ENCODE measurements at regions not wholly inside any gene's neighbourhood (a gene's known extent, or its start where the extent isn't known, plus 50 kb on each side); places are given as distances from the start of the nearest gene placed in this dataset.
A peak's percentile ranks its signal among the peaks of the same experiment; 100 is the strongest.

GRCh38 chr13:60214213-60215055 lies 50.7 kb upstream of the DIAPH3 start:
- Histone ChIP-seq H3K4me3 (no peak overlapping the region), H3K27me3 (no peaks in the 10 kb centered on the region), H3K4me1 (no peaks in the 10 kb centered on the region), H3K36me3 (no peaks in the 10 kb centered on the region), H3K9me3 (no peaks in the 10 kb centered on the region), H3K27ac (no peak overlapping the region)
- TF ChIP-seq, protein P1, sequence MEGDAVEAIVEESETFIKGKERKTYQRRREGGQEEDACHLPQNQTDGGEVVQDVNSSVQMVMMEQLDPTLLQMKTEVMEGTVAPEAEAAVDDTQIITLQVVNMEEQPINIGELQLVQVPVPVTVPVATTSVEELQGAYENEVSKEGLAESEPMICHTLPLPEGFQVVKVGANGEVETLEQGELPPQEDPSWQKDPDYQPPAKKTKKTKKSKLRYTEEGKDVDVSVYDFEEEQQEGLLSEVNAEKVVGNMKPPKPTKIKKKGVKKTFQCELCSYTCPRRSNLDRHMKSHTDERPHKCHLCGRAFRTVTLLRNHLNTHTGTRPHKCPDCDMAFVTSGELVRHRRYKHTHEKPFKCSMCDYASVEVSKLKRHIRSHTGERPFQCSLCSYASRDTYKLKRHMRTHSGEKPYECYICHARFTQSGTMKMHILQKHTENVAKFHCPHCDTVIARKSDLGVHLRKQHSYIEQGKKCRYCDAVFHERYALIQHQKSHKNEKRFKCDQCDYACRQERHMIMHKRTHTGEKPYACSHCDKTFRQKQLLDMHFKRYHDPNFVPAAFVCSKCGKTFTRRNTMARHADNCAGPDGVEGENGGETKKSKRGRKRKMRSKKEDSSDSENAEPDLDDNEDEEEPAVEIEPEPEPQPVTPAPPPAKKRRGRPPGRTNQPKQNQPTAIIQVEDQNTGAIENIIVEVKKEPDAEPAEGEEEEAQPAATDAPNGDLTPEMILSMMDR (IDR thresholded peaks at IDR 0.05) = no peak
- intact Hi-C loops (cut with DNase I) = no loop called here
- no peak for ATAC-seq
- DNase-seq = no peak

- Histone ChIP-seq H3K36me3 (no peaks in the 10 kb centered on the region), H3K27ac (no peak overlapping the region), H3K9me3 (no peaks in the 10 kb centered on the region), H3K4me3 (no peak overlapping the region), H3K27me3 (no peaks in the 10 kb centered on the region), H3K4me1 (no peaks in the 10 kb centered on the region)
- DNase-seq (no peak), ATAC-seq (no peak)
- TF ChIP-seq, protein P1 (IDR thresholded peaks at IDR 0.05) = no peak
- intact Hi-C loops (cut with DNase I) = no loop called here
These were observed 56.3 kb upstream of the DIAPH3 start for GRCh38 chr13:60220072-60220471.

DNA sequence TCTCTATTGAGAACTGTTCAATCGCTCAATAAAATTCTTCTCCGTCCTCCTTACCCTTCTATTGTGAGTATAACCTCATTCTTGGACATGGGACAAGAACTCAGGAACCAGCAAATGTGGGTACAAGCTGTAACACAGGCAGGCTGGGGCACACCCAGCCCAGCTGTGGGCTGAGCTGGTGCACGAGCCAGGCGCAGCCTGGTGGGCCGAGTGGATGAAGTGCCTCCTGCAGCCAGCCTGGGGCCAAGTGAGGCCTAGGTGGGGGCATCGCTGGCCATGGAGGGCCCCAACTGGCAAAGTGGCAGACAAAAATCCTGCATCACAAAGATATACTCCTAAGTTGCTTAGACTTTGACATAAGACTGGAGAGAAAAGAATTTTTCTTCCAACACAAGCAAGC lies 57.9 kb upstream of the DIAPH3 start:
- ATAC-seq = no peak
- no peak for DNase-seq
- Histone ChIP-seq H3K9me3 (no peaks in the 10 kb centered on the region), H3K4me1 (no peaks in the 10 kb centered on the region), H3K27me3 (no peaks in the 10 kb centered on the region), H3K4me3 (no peak overlapping the region), H3K27ac (no peak overlapping the region), H3K36me3 (no peaks in the 10 kb centered on the region)
- TF ChIP-seq, protein P1 (IDR thresholded peaks at IDR 0.05) = no peak
- intact Hi-C loops (cut with DNase I) = no loop called here

DNA sequence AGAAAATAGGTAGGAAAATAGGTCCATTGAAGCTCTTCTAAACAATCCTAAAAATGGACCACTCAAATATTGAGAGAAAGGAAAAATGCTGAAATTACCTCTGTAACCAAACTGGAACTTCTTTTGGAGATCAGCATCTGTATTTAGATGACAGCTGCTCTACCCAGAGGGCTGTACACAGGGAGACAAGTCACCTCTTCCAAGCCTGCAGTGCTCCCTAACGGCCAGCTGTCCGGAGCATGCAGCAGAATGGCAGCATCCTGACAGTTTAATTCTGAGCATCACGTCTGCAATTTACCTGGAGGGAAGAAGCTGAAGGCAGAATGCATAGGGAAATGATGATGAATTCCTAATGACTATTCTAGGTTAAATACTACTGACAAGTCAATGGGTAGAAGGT lies 62.8 kb upstream of the DIAPH3 start:
- ATAC-seq = no peak
- intact Hi-C loops (cut with DNase I) = no loop called here
- no peaks in the 10 kb centered on the region for H3K9me3 ChIP-seq
- DNase-seq = peak in 1 of 4 donors; percentile 39
- H3K27ac ChIP-seq = no peak overlapping the region
- no peaks in the 10 kb centered on the region for H3K36me3 ChIP-seq
- H3K4me1 ChIP-seq = no peaks in the 10 kb centered on the region
- TF ChIP-seq, protein P1 (IDR thresholded peaks at IDR 0.05) = no peak
- no peaks in the 10 kb centered on the region for H3K27me3 ChIP-seq
- H3K4me3 ChIP-seq = no peak overlapping the region

DNA sequence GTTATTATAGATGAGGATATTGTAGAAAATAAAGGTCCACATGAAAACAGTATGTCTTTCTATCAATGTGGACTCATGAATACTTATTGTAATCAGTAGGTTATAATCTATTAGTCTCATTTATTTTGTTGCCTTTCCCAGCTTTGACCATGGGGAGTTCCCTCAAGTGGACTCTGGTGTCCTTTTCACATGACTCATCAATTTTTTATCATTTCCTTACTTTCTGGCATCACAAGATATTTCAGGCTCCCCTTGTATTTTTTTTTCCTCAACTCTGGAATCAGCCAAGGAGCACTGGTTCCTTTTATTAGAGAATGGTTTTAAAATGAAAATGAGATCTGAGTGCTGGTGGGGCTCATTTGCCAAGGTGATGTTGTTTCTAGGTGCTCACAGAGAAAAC lies 63.4 kb upstream of the DIAPH3 start:
- H3K36me3 ChIP-seq = no peaks in the 10 kb centered on the region
- H3K27ac ChIP-seq = no peak overlapping the region
- no peak for ATAC-seq
- no peaks in the 10 kb centered on the region for H3K9me3 ChIP-seq
- no peaks in the 10 kb centered on the region for H3K27me3 ChIP-seq
- H3K4me3 ChIP-seq = no peak overlapping the region
- no peaks in the 10 kb centered on the region for H3K4me1 ChIP-seq
- TF ChIP-seq, protein P1 (IDR thresholded peaks at IDR 0.05) = no peak
- no peak for DNase-seq
- intact Hi-C loops (cut with DNase I) = no loop called here

All from left lung (tissue), 4 donors.